CD4-positive, alpha-beta T cell treated with Interferon gamma for 1 hour (primary cell): ENCODE measurements at regions not wholly inside any gene's neighbourhood (a gene's known extent, or its start where the extent isn't known, plus 50 kb on each side); places are given as distances from the start of the nearest gene placed in this dataset.

Source experiments
- DNase-seq: peaks from one replicate; pipeline ENCODE4 v3.0.0-alpha.2; 2020

- no peak for DNase-seq
These were observed 82.0 kb upstream of the WWC1 start for GRCh38 chr5:168209244-168209995.

- DNase-seq = no peak
These were observed 81.4 kb upstream of the WWC1 start for GRCh38 chr5:168209997-168210396.

- DNase-seq = no peak
These were observed 80.2 kb upstream of the WWC1 start for GRCh38 chr5:168211245-168211644.

- DNase-seq = no peak
These were observed 79.5 kb upstream of the WWC1 start for GRCh38 chr5:168211936-168212335.

GRCh38 chr5:168214071-168214470 is 77.4 kb upstream of the WWC1 start:
- DNase-seq = no peak

- no peak for DNase-seq
These were observed 76.6 kb upstream of the WWC1 start for GRCh38 chr5:168214886-168215285.

- DNase-seq = no peak
These were observed 75.8 kb upstream of the WWC1 start for GRCh38 chr5:168215646-168216045.

- no peak for DNase-seq
These were observed 74.5 kb upstream of the WWC1 start for GRCh38 chr5:168216989-168217388.

GRCh38 chr5:168217497-168217896 is 73.9 kb upstream of the WWC1 start:
- DNase-seq = no peak

- no peak for DNase-seq
These were observed 72.7 kb upstream of the WWC1 start for GRCh38 chr5:168218746-168219145.

GRCh38 chr5:168219515-168220410 is 71.7 kb upstream of the WWC1 start:
- peak; percentile 9 for DNase-seq

GRCh38 chr5:168224085-168224484 is 67.4 kb upstream of the WWC1 start:
- no peak for DNase-seq

- no peak for DNase-seq
These were observed 65.4 kb upstream of the WWC1 start for GRCh38 chr5:168226012-168226411.

- no peak for DNase-seq
These were observed 64.4 kb upstream of the WWC1 start for GRCh38 chr5:168227001-168227400.

GRCh38 chr5:168227973-168228615 is 63.4 kb upstream of the WWC1 start:
- no peak for DNase-seq

GRCh38 chr5:168228668-168229067 is 62.8 kb upstream of the WWC1 start:
- no peak for DNase-seq

GRCh38 chr5:168234133-168234532 is 57.3 kb upstream of the WWC1 start:
- no peak for DNase-seq

- DNase-seq = no peak
These were observed 53.0 kb upstream of the WWC1 start for GRCh38 chr5:168238463-168238862.

- DNase-seq = no peak
These were observed 52.1 kb upstream of the WWC1 start for GRCh38 chr5:168239325-168239724.
